ENCODE measurements at regions not wholly inside any gene's neighbourhood (a gene's known extent, or its start where the extent isn't known, plus 50 kb on each side); places are given as distances from the start of the nearest gene placed in this dataset.
"Not testable (repeated sequence)": the region's sequence is repeated elsewhere in the genome, so short reads cannot be mapped to it uniquely, and the experiment has no call there.

GRCh38 chr2:82411071-82411470 lies 2048.0 kb downstream of the SUCLG1 start:
- DNase-seq: no peak

GRCh38 chr2:82395531-82395930 lies 2063.5 kb downstream of the SUCLG1 start:
- DNase-seq: no peak

GRCh38 chr2:82391386-82391785 lies 2067.7 kb downstream of the SUCLG1 start:
- no peak for DNase-seq

- DNase-seq: no peak
Observed at GRCh38 chr2:82355622-82356021, 2051.1 kb upstream of the LRRTM1 start.

- DNase-seq: no peak
Observed at GRCh38 chr2:82345910-82346309, 2041.4 kb upstream of the LRRTM1 start.

GRCh38 chr2:82344670-82345069 lies 2040.1 kb upstream of the LRRTM1 start:
- DNase-seq: no peak

GRCh38 chr2:82342356-82342755 lies 2037.8 kb upstream of the LRRTM1 start:
- no peak for DNase-seq

- DNase-seq: no peak
Observed at GRCh38 chr2:82340578-82341053, 2036.1 kb upstream of the LRRTM1 start.

GRCh38 chr2:82339805-82340204 lies 2035.3 kb upstream of the LRRTM1 start:
- DNase-seq: no peak

GRCh38 chr2:82333697-82334096 lies 2029.1 kb upstream of the LRRTM1 start:
- no peak for DNase-seq

- DNase-seq: no peak
Observed at GRCh38 chr2:82330155-82330554, 2025.6 kb upstream of the LRRTM1 start.

- DNase-seq: not testable (repeated sequence)
Observed at GRCh38 chr2:82326180-82326767, 2021.7 kb upstream of the LRRTM1 start.

- DNase-seq: no peak
Observed at GRCh38 chr2:82320296-82320695, 2015.7 kb upstream of the LRRTM1 start.

- DNase-seq: no peak
Observed at GRCh38 chr2:82317012-82317411, 2012.5 kb upstream of the LRRTM1 start.

- no peak for DNase-seq
Observed at GRCh38 chr2:82316586-82316985, 2012.0 kb upstream of the LRRTM1 start.

GRCh38 chr2:82314836-82315472 lies 2010.4 kb upstream of the LRRTM1 start:
- no peak for DNase-seq

GRCh38 chr2:82307511-82307910 lies 2003.0 kb upstream of the LRRTM1 start:
- no peak for DNase-seq

GRCh38 chr2:82301506-82301905 lies 1997.0 kb upstream of the LRRTM1 start:
- DNase-seq: no peak

- no peak for DNase-seq
Observed at GRCh38 chr2:82289446-82289845, 1984.9 kb upstream of the LRRTM1 start.

- no peak for DNase-seq
Observed at GRCh38 chr2:82283075-82283474, 1978.5 kb upstream of the LRRTM1 start.

- no peak for DNase-seq
Observed at GRCh38 chr2:82282111-82282882, 1977.7 kb upstream of the LRRTM1 start.

GRCh38 chr2:82279367-82279766 lies 1974.8 kb upstream of the LRRTM1 start:
- no peak for DNase-seq

- DNase-seq: no peak
Observed at GRCh38 chr2:82278416-82278815, 1973.9 kb upstream of the LRRTM1 start.

- DNase-seq: no peak
Observed at GRCh38 chr2:82275599-82275998, 1971.0 kb upstream of the LRRTM1 start.

Data from T-helper 1 cell (primary cell).